HCT116 (cell line): ENCODE measurements at regions not wholly inside any gene's neighbourhood (a gene's known extent, or its start where the extent isn't known, plus 50 kb on each side); places are given as distances from the start of the nearest gene placed in this dataset.

ENCODE experiments used
- ATAC-seq: fragments of 200-7000 bp; cut with Tn5 transposase; 2 replicates; pipeline ENCODE4 v1.9.1; 2020; ENCODE audit warnings: mild to moderate bottlenecking, moderate library complexity
- BruUV-seq: library from RNA; stranded (reverse); fragments of 400-500 nt; replicated peaks from 2 replicates; lab custom pipeline; 2021; lab: Mats Ljungman, UMichigan
- CTCF ChIA-PET: fragments of 300-600 bp; sonication (Branson Sonifier 250); formaldehyde crosslinking; loops from one replicate; lab custom pipeline; 2021; ENCODE audit warnings: antibody characterized with exemption; lab: Charles Lee
- POLR2A ChIA-PET: fragments of 300-600, 350-600 bp; sonication (Branson Sonifier 250); formaldehyde crosslinking; loops from one replicate; lab custom pipeline; 2021; ENCODE audit warnings: antibody characterized with exemption; lab: Charles Lee
- RAD21 ChIA-PET, 2 experiments: fragments of 300-600 bp; sonication (Branson Sonifier 250); formaldehyde crosslinking; loops; one replicate each; lab custom pipeline; 2023; ENCODE audit warnings: low total read pairs in 2 of 2; ENCODE audit not compliant: uncharacterized antibody in 2 of 2, unreplicated experiment in 2 of 2, low non-redundant PET in 1 of 2; lab: Charles Lee
- DNase-seq: peaks from one replicate; pipeline ENCODE4 v3.0.0-alpha.2; 2010; ENCODE audit warnings: low read depth, low spot score
- H2AFZ ChIP-seq: fragments of 200-600 bp; shearing (Covaris generic), sonication (generic); 2 replicates; pipeline ENCODE4 v1.6.1; 2017; ENCODE audit warnings: low read depth, mixed run types, mixed read lengths, antibody characterized with exemption, low read length; ENCODE audit not compliant: poor library complexity, severe bottlenecking
- H3K27ac ChIP-seq: 2 replicates; pipeline ENCODE4 v1.5.1; 2012; ENCODE audit warnings: low read depth, low read length
- H3K27me3 ChIP-seq: fragments of 200-600 bp; sonication (generic); 2 replicates; pipeline ENCODE4 v1.6.1; 2016; ENCODE audit warnings: mixed run types, low read length, mixed read lengths; ENCODE audit not compliant: insufficient read depth
- H3K36me3 ChIP-seq, 2 experiments: fragments of 200-500 bp in 1 of 2; fragments of 200-600 bp in 1 of 2; sonication (Bioruptor generic) in 1 of 2; sonication (generic) in 1 of 2; 2 replicates each; pipeline versions ENCODE4 v1.5.1 to v1.6.1; 2014 to 2016; ENCODE audit warnings: low read length in 2 of 2, inconsistent platforms in 1 of 2, mixed read lengths in 1 of 2, mixed run types in 1 of 2; ENCODE audit not compliant: insufficient read depth in 2 of 2, control insufficient read depth in 1 of 2
- H3K4me1 ChIP-seq, 2 experiments: fragments of 200-600 bp in 1 of 2; sonication (generic) in 1 of 2; 2 replicates each; pipeline versions ENCODE4 v1.5.1 to v1.6.1; 2012 to 2017; ENCODE audit warnings: low read length in 2 of 2, inconsistent platforms in 1 of 2, mild to moderate bottlenecking in 1 of 2, mixed read lengths in 1 of 2, mixed run types in 1 of 2, moderate library complexity in 1 of 2; ENCODE audit not compliant: insufficient read depth in 2 of 2, control insufficient read depth in 1 of 2
- H3K4me2 ChIP-seq: fragments of 200-600 bp; sonication (generic); 2 replicates; pipeline ENCODE4 v1.6.1; 2017; ENCODE audit warnings: mixed run types, low read length, mixed read lengths
- H3K4me3 ChIP-seq, 2 experiments: fragments of 200-600 bp in 1 of 2; sonication (generic) in 1 of 2; replicated peaks in 1 of 2; 2 replicates each; pipeline ENCODE4 v1.5.1; 2011 to 2016; ENCODE audit warnings: low read length in 2 of 2, control low read depth in 1 of 2, low read depth in 1 of 2, mild to moderate bottlenecking in 1 of 2, mixed read lengths in 1 of 2, mixed run types in 1 of 2
- H3K79me2 ChIP-seq: fragments of 200-600 bp; sonication (generic); 2 replicates; pipeline ENCODE4 v1.6.1; 2017; ENCODE audit warnings: mild to moderate bottlenecking, mixed run types, low read length, moderate library complexity, mixed read lengths; ENCODE audit not compliant: insufficient read depth
- H3K9ac ChIP-seq: fragments of 200-600 bp; sonication (generic); 2 replicates; pipeline ENCODE4 v1.6.1; 2016; ENCODE audit warnings: low read length, mixed read lengths
- H3K9me2 ChIP-seq: fragments of 200-600 bp; sonication (generic), shearing (Covaris generic); 2 replicates; pipeline ENCODE4 v1.6.1; 2017; ENCODE audit warnings: mixed run types, mild to moderate bottlenecking, moderate library complexity; ENCODE audit not compliant: insufficient read depth
- H3K9me3 ChIP-seq, 2 experiments: fragments of 200-500 bp in 1 of 2; fragments of 200-600 bp in 1 of 2; sonication (Bioruptor generic) in 1 of 2; sonication (generic) in 1 of 2; 2 replicates each; pipeline ENCODE4 v1.6.1; 2014 to 2017; ENCODE audit warnings: low read length in 2 of 2, mixed read lengths in 2 of 2, inconsistent platforms in 1 of 2, low read depth in 1 of 2, mild to moderate bottlenecking in 1 of 2, mixed run types in 1 of 2, moderate library complexity in 1 of 2; ENCODE audit not compliant: control insufficient read depth in 1 of 2, insufficient read depth in 1 of 2
- H4K20me1 ChIP-seq: fragments of 200-600 bp; sonication (generic), shearing (Covaris generic); 2 replicates; pipeline ENCODE4 v1.6.1; 2017; ENCODE audit warnings: mixed run types, mild to moderate bottlenecking, moderate library complexity; ENCODE audit not compliant: insufficient read depth
- CBX3 ChIP-seq: IDR thresholded peaks from 2 replicates; pipeline ENCODE4 v1.6.1; 2012; ENCODE audit warnings: low read depth
- CEBPB ChIP-seq: IDR thresholded peaks from 2 replicates; pipeline ENCODE4 v1.6.1; 2012; ENCODE audit warnings: low read depth
- EZH2phosphoT487 ChIP-seq: fragments of 200-600 bp; IDR thresholded peaks from 2 replicates; pipeline ENCODE4 v1.6.1; 2018; ENCODE audit warnings: antibody characterized with exemption, borderline replicate concordance
- POLR2A ChIP-seq: IDR thresholded peaks from 2 replicates; pipeline ENCODE4 v1.7.0; 2011; ENCODE audit warnings: borderline replicate concordance; ENCODE audit not compliant: insufficient read depth, insufficient read length; ENCODE audit errors: extremely low read depth
- POLR2AphosphoS5 ChIP-seq: IDR thresholded peaks from 2 replicates; pipeline ENCODE4 v1.6.1; 2011; ENCODE audit warnings: mild to moderate bottlenecking, low read depth, low read length, moderate library complexity
- REST ChIP-seq: IDR thresholded peaks from 2 replicates; pipeline ENCODE4 v1.6.1; 2012; ENCODE audit warnings: low read depth
- SRF ChIP-seq: IDR thresholded peaks from 2 replicates; pipeline ENCODE4 v1.6.1; 2012; ENCODE audit warnings: low read depth
- YY1 ChIP-seq: IDR thresholded peaks from 2 replicates; pipeline ENCODE4 v1.6.1; 2011; ENCODE audit warnings: low read length, low read depth, moderate library complexity, mild to moderate bottlenecking; ENCODE audit not compliant: insufficient replicate concordance; ENCODE audit errors: extremely low read depth
- ZFX ChIP-seq: fragments of 450-650 bp; IDR thresholded peaks from 2 replicates; pipeline ENCODE4 v1.6.1; 2017
- intact Hi-C: fragments of 100-400 bp; cut with micrococcal nuclease; formaldehyde crosslinking; loops from 2 replicates; pipeline ENCODE4 v1.10.0; 2022
- TF ChIP-seq, protein P1 (sequence below): IDR thresholded peaks from 2 replicates; pipeline ENCODE4 v1.6.1; 2012
- TF ChIP-seq, protein P2 (sequence below): IDR thresholded peaks from 2 replicates; pipeline ENCODE4 v1.6.1; 2012

DNA sequence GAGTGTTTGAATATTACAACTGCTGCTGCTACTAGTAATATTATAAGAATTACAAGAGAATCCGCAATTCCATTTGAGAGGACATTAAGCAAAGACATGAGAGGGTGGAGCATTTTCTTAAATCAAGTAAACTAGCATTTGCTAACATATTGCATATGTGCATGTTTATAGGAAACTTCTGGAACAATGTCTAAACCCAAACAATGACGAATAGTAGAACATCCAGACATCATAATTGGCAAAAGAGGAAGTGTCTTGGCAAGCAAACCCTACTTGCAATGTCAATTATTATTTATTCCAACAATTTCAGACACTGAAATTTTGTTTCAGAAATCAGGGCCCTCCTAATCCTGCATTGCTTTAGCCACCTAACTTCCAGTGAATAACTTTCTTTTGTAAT, 1155.3 kb upstream of the GJE1 start:
- no peak overlapping the region for H3K4me3 ChIP-seq
- H3K9ac ChIP-seq: no peak overlapping the region
- no peak overlapping the region for H3K27ac ChIP-seq
- intact Hi-C loops: no loop called here
- no peaks in the 10 kb centered on the region for H3K4me1 ChIP-seq
- BruUV-seq: no TSS peak
- H3K9me2 ChIP-seq: no peaks in the 10 kb centered on the region
- TF ChIP-seq ZFX (no peak), POLR2A (no peak), REST (no peak), EZH2phosphoT487 (no peak), POLR2AphosphoS5 (no peak), CBX3 (no peak)
- TF ChIP-seq, protein P1, sequence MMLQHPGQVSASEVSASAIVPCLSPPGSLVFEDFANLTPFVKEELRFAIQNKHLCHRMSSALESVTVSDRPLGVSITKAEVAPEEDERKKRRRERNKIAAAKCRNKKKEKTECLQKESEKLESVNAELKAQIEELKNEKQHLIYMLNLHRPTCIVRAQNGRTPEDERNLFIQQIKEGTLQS: no peak
- H4K20me1 ChIP-seq: no peaks in the 10 kb centered on the region
- H3K79me2 ChIP-seq: no peaks in the 10 kb centered on the region
- ChIA-PET CTCF (no interaction called here), RAD21 (no interaction called here), POLR2A (no interaction called here)
- no peak overlapping the region for H3K4me2 ChIP-seq
- DNase-seq (no peak), ATAC-seq (no peak)
- H2AFZ ChIP-seq: no peak overlapping the region
- H3K27me3 ChIP-seq: no peaks in the 10 kb centered on the region
- H3K9me3 ChIP-seq: no peaks in the 10 kb centered on the region
- H3K36me3 ChIP-seq: no peaks in the 10 kb centered on the region

DNA sequence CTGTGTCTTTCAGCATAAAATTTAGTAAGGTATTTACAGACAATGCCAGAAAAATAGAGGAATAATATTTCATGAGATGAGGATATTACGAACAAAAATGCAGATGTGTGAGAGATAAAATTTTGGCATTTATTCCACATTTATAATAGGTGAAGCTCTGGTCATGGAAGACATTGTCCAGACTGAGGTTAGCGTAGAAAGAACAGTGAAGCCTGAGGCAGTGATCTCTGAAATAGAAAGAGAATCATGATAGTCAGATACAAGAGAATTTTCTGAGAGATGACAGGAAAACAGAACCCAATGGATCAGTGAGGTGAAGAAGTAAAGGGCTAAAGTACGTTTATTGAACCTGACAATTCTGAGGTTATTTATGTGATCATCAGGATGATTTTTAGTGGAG, 1155.9 kb upstream of the GJE1 start:
- CTCF ChIA-PET: no interaction called here
- no peaks in the 10 kb centered on the region for H3K27me3 ChIP-seq
- DNase-seq (no peak), ATAC-seq (no peak)
- no peak overlapping the region for H3K9ac ChIP-seq
- H3K36me3 ChIP-seq: no peaks in the 10 kb centered on the region
- H3K4me2 ChIP-seq: no peak overlapping the region
- no peaks in the 10 kb centered on the region for H3K79me2 ChIP-seq
- no peaks in the 10 kb centered on the region for H3K9me2 ChIP-seq
- POLR2A ChIA-PET: no interaction called here
- TF ChIP-seq CBX3: no peak
- no peak for TF ChIP-seq CEBPB
- TF ChIP-seq SRF: no peak
- TF ChIP-seq YY1: no peak
- TF ChIP-seq, protein P2, sequence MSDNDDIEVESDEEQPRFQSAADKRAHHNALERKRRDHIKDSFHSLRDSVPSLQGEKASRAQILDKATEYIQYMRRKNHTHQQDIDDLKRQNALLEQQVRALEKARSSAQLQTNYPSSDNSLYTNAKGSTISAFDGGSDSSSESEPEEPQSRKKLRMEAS: no peak
- no peak overlapping the region for H3K4me3 ChIP-seq
- no TSS peak for BruUV-seq
- H3K27ac ChIP-seq: no peak overlapping the region
- no peak overlapping the region for H2AFZ ChIP-seq
- no peaks in the 10 kb centered on the region for H3K4me1 ChIP-seq
- no peaks in the 10 kb centered on the region for H3K9me3 ChIP-seq
- H4K20me1 ChIP-seq: no peaks in the 10 kb centered on the region
- RAD21 ChIA-PET: no interaction called here
- intact Hi-C loops: no loop called here
